ENCODE measurements at regions not wholly inside any gene's neighbourhood (a gene's known extent, or its start where the extent isn't known, plus 50 kb on each side); places are given as distances from the start of the nearest gene placed in this dataset.

DNA sequence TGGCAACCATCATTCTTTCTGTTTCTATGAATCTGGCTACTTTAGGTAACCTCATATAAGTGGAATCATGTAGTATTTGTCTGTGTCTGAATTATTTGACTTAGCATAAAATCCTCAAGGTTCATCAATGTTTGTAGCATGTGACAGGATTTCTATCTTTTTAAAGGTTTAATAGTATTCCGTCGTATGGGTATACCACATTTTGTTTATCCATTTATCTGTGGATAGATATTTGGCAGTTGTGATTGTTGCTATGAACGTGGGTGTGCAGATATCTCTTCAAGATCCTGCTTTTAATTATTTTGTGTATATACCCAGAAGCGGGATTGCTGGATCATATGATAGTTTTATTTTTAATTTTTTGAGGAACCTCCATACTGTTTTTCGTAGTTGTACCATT is 421.7 kb downstream of the PCNX1 start:
- no peak for DNase-seq
- Mint-ChIP-seq H3K27me3 (no peaks in the 10 kb centered on the region), H3K36me3 (ENCODE audit: low read depth) (peaks cover 39% of the 10 kb centered on the region), H3K27ac (no peak overlapping the region), H3K9me3 (no peaks in the 10 kb centered on the region), H3K4me1 (ENCODE audit: low read depth) (peaks cover 84% of the 10 kb centered on the region), H3K4me3 (no peak overlapping the region)

DNA sequence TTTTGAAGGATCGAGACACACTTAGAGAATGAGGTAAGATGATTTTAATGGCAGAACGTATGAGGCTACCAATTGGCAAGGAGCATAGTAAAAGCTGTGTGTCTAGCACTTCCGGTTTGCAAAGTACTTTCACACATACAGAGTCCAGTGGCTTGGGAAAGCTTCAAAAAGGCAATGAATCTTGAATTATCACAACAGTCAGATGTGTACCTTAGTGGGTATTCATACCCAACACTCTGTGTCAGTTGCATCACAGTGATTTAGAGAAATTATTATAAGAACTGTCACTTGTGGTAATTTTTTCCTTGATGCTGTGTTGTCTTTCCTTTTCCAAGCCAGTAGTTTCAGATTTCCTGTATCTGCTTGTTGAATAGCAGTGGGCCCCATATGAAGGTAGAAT is 424.1 kb downstream of the PCNX1 start:
- H3K4me1 Mint-ChIP-seq (ENCODE audit: low read depth) = peaks cover 70% of the 10 kb centered on the region
- no peaks in the 10 kb centered on the region for H3K27me3 Mint-ChIP-seq
- DNase-seq = no peak
- H3K9me3 Mint-ChIP-seq = no peaks in the 10 kb centered on the region
- H3K27ac Mint-ChIP-seq = peak overlapping the region; percentile 93
- H3K4me3 Mint-ChIP-seq = no peak overlapping the region
- peaks cover 46% of the 10 kb centered on the region for H3K36me3 Mint-ChIP-seq (ENCODE audit: low read depth)

GRCh38 chr14:71332476-71332875 is 425.2 kb downstream of the PCNX1 start:
- DNase-seq = no peak
- Mint-ChIP-seq H3K9me3 (peaks cover 2% of the 10 kb centered on the region), H3K27ac (peak overlapping the region; percentile 42), H3K27me3 (no peaks in the 10 kb centered on the region), H3K4me3 (no peak overlapping the region), H3K36me3 (ENCODE audit: low read depth) (peaks cover 54% of the 10 kb centered on the region), H3K4me1 (ENCODE audit: low read depth) (peaks cover 68% of the 10 kb centered on the region)

- Mint-ChIP-seq H3K36me3 (ENCODE audit: low read depth) (peaks cover 54% of the 10 kb centered on the region), H3K4me1 (ENCODE audit: low read depth) (peaks cover 57% of the 10 kb centered on the region), H3K4me3 (no peak overlapping the region), H3K9me3 (peaks cover 2% of the 10 kb centered on the region), H3K27me3 (no peaks in the 10 kb centered on the region), H3K27ac (peak overlapping the region; percentile 90)
- DNase-seq = no peak
Measured at GRCh38 chr14:71333705-71334104, 426.4 kb downstream of the PCNX1 start.

DNA sequence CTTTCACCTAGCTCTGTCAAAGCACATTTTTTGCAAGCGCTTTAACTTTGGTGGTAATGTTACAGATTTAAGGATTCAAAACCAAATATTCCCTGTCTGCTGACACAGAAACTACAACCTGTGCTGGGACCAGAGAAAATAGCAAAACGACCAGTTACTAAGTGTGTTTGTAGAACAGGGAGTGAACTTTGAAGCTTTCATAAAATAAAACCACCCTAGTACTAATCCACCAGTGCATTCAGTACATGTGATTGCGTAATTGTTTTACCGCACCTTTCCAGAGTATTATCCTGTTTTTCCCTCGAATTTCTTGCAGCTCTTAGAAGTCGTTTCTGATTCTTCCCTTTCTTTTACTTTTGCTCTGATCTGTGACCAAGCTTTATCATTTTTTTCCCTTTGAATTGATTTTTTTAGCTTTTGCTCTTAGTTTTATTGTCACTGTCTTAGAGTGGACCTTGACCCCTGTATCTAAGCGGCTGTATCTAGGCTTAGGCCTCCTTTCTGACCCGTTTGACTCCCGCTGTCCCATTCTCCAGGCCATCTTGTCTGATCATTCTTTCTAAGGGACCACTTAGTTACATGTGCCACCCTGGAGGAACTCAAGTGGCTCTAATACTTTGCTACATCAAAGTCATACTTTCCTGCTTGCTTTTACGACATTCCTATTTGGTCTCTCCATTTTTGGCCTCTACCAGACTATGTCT is 429.4 kb downstream of the PCNX1 start:
- no peak overlapping the region for H3K4me3 Mint-ChIP-seq
- H3K36me3 Mint-ChIP-seq (ENCODE audit: low read depth) = peaks cover 43% of the 10 kb centered on the region
- no peak overlapping the region for H3K27ac Mint-ChIP-seq
- peaks cover 2% of the 10 kb centered on the region for H3K9me3 Mint-ChIP-seq
- peaks cover 47% of the 10 kb centered on the region for H3K4me1 Mint-ChIP-seq (ENCODE audit: low read depth)
- no peak for DNase-seq
- H3K27me3 Mint-ChIP-seq = no peaks in the 10 kb centered on the region

DNA sequence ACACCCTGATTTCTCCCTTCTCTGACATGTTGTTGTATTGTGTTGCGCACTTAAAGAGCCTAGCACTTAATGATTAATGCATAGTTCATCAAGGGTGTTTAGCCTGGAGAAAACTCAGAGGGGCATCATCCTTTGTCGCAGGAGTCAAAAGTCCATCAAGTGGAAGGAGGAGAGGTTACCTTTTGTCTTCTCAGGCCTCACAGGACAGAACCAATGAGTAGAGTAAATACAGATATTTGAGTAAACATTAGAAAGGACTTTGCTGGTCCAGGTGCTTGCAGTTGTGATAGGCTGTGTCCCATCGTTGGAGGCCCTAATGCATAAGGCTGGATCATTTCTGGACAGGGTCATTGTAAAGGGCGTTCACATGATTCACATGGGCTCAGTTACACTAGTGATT is 430.9 kb downstream of the PCNX1 start:
- peaks cover 2% of the 10 kb centered on the region for H3K9me3 Mint-ChIP-seq
- peaks cover 38% of the 10 kb centered on the region for H3K4me1 Mint-ChIP-seq (ENCODE audit: low read depth)
- no peak overlapping the region for H3K27ac Mint-ChIP-seq
- peaks cover 43% of the 10 kb centered on the region for H3K36me3 Mint-ChIP-seq (ENCODE audit: low read depth)
- no peak overlapping the region for H3K4me3 Mint-ChIP-seq
- DNase-seq = no peak
- no peaks in the 10 kb centered on the region for H3K27me3 Mint-ChIP-seq

DNA sequence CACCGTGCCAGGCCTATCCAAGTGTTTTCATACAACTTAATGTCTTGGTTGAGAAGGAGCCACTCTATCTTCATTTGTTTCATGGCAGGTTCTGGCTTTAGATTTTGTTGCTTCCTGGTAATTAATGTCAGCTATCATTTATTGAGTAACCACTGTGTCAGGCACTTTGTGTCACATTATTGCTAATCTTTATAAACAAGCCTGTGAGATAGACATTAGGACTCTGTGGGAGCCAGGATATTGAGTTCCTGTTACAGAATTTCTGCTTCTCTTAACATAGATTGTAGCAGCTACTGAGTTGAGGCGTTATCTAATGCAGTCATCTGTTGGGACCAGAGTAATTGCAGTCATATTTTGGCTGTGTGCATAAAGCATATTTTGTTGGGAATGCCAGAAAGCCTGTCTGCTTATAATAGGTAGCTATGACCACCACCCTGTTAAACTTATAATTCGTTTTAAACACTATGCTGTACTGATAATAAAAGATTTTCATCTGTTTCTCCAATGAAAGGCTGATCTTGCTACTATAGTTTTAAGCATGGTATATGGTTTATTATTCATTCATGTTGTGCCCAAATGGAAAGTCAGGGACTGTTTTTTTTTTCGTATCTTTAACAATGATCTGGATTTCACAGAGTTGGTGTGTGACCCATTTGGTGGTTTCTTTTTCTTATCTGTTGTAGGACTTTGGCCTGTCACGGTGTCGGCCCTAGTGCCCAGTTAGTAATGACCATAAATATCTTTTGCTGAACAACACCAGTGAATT is 432.6 kb downstream of the PCNX1 start:
- H3K27ac Mint-ChIP-seq = no peak overlapping the region
- peaks cover 36% of the 10 kb centered on the region for H3K4me1 Mint-ChIP-seq (ENCODE audit: low read depth)
- H3K27me3 Mint-ChIP-seq = no peaks in the 10 kb centered on the region
- no peak overlapping the region for H3K4me3 Mint-ChIP-seq
- no peak for DNase-seq
- peaks cover 2% of the 10 kb centered on the region for H3K9me3 Mint-ChIP-seq
- H3K36me3 Mint-ChIP-seq (ENCODE audit: low read depth) = peaks cover 32% of the 10 kb centered on the region

DNA sequence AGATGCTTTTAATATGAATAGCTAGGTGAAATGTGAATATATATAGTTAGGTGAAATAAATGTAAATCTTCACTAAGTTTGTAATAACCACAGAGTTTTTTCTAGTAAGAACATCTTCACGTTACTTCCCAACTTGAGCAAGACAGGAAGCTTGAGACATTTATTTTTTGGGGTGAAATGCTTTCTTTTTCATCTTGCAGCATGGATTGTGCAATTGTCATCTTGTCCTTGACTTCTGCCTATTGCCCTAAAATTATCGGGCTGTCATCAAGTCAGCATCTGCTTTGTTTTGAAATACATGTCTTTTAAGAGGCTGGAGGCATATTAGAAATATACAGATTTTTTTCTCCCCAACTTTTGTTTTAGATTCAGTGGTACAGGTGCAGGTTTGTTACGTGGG is 433.9 kb downstream of the PCNX1 start:
- Mint-ChIP-seq H3K27ac (no peak overlapping the region), H3K4me3 (no peak overlapping the region), H3K36me3 (ENCODE audit: low read depth) (peaks cover 34% of the 10 kb centered on the region), H3K27me3 (no peaks in the 10 kb centered on the region), H3K4me1 (ENCODE audit: low read depth) (peaks cover 38% of the 10 kb centered on the region), H3K9me3 (peaks cover 2% of the 10 kb centered on the region)
- DNase-seq = no peak

GRCh38 chr14:71343724-71344123 is 436.5 kb downstream of the PCNX1 start:
- H3K4me1 Mint-ChIP-seq (ENCODE audit: low read depth) = peaks cover 50% of the 10 kb centered on the region
- H3K27me3 Mint-ChIP-seq = no peaks in the 10 kb centered on the region

GRCh38 chr14:71344506-71344905 is 437.2 kb downstream of the PCNX1 start:
- Mint-ChIP-seq H3K36me3 (ENCODE audit: low read depth) (peaks cover 32% of the 10 kb centered on the region), H3K27ac (no peak overlapping the region), H3K4me1 (ENCODE audit: low read depth) (peaks cover 57% of the 10 kb centered on the region), H3K9me3 (no peaks in the 10 kb centered on the region), H3K4me3 (no peak overlapping the region), H3K27me3 (no peaks in the 10 kb centered on the region)
- no peak for DNase-seq

More at GRCh38 chr14:71343724-71344123, 436.5 kb downstream of the PCNX1 start:
- DNase-seq = no peak
- no peak overlapping the region for H3K27ac Mint-ChIP-seq
- no peaks in the 10 kb centered on the region for H3K9me3 Mint-ChIP-seq
- no peak overlapping the region for H3K4me3 Mint-ChIP-seq
- peaks cover 26% of the 10 kb centered on the region for H3K36me3 Mint-ChIP-seq (ENCODE audit: low read depth)

GRCh38 chr14:71346685-71347084 is 439.4 kb downstream of the PCNX1 start:
- peaks cover 59% of the 10 kb centered on the region for H3K4me1 Mint-ChIP-seq (ENCODE audit: low read depth)
- H3K27ac Mint-ChIP-seq = no peak overlapping the region
- H3K4me3 Mint-ChIP-seq = no peak overlapping the region
- no peak for DNase-seq
- peaks cover under 1% of the 10 kb centered on the region for H3K9me3 Mint-ChIP-seq
- H3K27me3 Mint-ChIP-seq = no peaks in the 10 kb centered on the region
- H3K36me3 Mint-ChIP-seq (ENCODE audit: low read depth) = peaks cover 37% of the 10 kb centered on the region

DNA sequence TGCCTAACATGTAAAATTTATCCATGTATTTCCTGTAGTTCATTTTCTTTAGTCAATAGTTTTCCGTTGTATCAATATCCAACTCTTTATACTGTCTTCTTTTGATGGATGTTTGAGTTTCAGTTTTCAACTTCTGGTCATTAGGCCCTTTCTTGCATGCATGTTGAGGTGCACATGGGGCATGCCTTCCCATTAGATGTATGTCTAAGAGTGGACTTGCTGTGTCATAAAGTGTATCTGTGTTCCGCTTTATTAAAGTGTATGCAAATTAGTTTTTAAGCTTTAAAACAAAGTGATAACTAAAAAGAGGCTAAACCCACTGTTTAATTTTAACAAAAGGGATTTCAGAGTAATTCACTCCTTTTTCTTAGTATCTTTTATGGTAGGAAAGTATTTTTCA is 441.1 kb downstream of the PCNX1 start:
- peaks cover 48% of the 10 kb centered on the region for H3K36me3 Mint-ChIP-seq (ENCODE audit: low read depth)
- H3K4me3 Mint-ChIP-seq = no peak overlapping the region
- H3K4me1 Mint-ChIP-seq (ENCODE audit: low read depth) = peaks cover 62% of the 10 kb centered on the region
- no peaks in the 10 kb centered on the region for H3K27me3 Mint-ChIP-seq
- no peak overlapping the region for H3K27ac Mint-ChIP-seq
- DNase-seq = no peak
- H3K9me3 Mint-ChIP-seq = peaks cover 2% of the 10 kb centered on the region

- Mint-ChIP-seq H3K4me3 (no peak overlapping the region), H3K36me3 (ENCODE audit: low read depth) (peaks cover 52% of the 10 kb centered on the region), H3K27ac (no peak overlapping the region), H3K27me3 (no peaks in the 10 kb centered on the region), H3K4me1 (ENCODE audit: low read depth) (peaks cover 60% of the 10 kb centered on the region), H3K9me3 (peaks cover 2% of the 10 kb centered on the region)
- no peak for DNase-seq
Measured at GRCh38 chr14:71348817-71349216, 441.6 kb downstream of the PCNX1 start.

DNA sequence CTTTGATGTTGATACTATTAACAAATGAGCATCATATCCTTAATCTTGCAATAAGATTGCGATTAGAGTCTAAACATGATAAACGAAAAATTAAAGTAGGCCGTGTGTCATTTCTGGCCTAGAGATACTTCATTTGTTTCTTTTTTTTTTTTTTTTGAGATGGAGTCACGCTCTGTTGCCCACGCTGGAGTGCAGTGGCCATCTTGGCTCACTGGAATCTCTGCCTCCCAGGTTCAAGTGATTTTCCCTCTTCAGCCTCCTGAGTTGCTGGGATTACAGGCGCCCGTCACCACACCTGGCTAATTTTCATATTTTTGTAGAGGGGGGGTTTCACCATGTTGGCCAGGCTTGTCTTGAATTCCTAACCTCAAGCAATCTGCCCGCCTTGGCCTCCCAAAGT is 446.9 kb downstream of the PCNX1 start:
- Mint-ChIP-seq H3K36me3 (ENCODE audit: low read depth) (peaks cover 65% of the 10 kb centered on the region), H3K9me3 (peaks cover 9% of the 10 kb centered on the region), H3K27ac (no peak overlapping the region), H3K4me1 (ENCODE audit: low read depth) (peaks cover 53% of the 10 kb centered on the region), H3K27me3 (no peaks in the 10 kb centered on the region), H3K4me3 (no peak overlapping the region)
- DNase-seq = no peak

- no peaks in the 10 kb centered on the region for H3K27me3 Mint-ChIP-seq
- H3K27ac Mint-ChIP-seq = no peak overlapping the region
- peaks cover 15% of the 10 kb centered on the region for H3K9me3 Mint-ChIP-seq
- H3K4me3 Mint-ChIP-seq = no peak overlapping the region
- H3K36me3 Mint-ChIP-seq (ENCODE audit: low read depth) = peaks cover 67% of the 10 kb centered on the region
- peaks cover 53% of the 10 kb centered on the region for H3K4me1 Mint-ChIP-seq (ENCODE audit: low read depth)
- DNase-seq = no peak
Measured at GRCh38 chr14:71354801-71355200, 447.5 kb downstream of the PCNX1 start.

Measured in activated T-cell treated with anti-CD3 and anti-CD28 coated beads, Interleukin-2, amount 50 U/mL, for 24 hours (primary cell).